SHP77 treated with DMSO at 0.1 percent for 48 hours (cell line): ENCODE measurements at regions not wholly inside any gene's neighbourhood (a gene's known extent, or its start where the extent isn't known, plus 50 kb on each side); places are given as distances from the start of the nearest gene placed in this dataset.

Experiments used
- DNase-seq: peaks from one replicate; lab custom pipeline; 2025; lab: John Stamatoyannopoulos, UW

DNA sequence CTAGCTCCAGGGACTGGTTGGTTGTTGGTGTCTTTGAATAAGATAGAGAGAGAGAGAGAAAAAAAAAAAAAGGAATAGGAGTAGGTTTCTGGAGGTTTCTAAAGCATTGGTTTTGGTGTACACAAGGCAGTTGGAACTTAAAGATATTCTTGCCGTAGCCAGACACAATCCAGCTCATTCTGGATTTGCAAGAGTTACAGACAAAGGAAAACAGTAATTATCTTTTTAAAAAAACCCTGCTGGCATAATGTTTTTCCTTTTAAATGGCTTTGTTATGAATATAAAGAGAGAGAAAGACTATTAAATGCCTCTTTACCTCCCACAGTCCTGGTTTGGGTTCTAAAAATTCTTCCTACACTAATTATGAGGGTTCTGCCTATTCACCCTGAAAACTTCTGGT, 120.4 kb upstream of the RAG2 start:
- no peak for DNase-seq

DNA sequence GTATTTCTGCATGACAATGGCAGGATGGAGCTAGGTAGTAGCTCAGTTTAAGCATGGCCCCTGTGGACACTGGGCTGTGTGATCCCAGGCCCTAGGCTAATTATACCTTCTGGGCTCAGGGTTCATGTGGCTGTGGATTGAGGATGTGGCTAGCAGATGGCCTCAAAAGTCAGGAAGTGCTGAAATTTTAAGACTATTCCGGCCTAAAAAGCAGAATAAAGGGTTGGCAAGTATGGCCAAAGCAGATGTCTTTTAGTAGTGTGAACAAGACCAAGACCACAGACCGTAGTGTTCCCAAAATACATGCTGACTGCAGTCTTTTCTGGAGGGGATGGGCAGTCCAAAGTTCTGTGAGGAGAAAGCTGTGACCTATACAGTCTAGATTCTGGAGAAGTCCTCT, 115.7 kb upstream of the RAG2 start:
- no peak for DNase-seq

DNA sequence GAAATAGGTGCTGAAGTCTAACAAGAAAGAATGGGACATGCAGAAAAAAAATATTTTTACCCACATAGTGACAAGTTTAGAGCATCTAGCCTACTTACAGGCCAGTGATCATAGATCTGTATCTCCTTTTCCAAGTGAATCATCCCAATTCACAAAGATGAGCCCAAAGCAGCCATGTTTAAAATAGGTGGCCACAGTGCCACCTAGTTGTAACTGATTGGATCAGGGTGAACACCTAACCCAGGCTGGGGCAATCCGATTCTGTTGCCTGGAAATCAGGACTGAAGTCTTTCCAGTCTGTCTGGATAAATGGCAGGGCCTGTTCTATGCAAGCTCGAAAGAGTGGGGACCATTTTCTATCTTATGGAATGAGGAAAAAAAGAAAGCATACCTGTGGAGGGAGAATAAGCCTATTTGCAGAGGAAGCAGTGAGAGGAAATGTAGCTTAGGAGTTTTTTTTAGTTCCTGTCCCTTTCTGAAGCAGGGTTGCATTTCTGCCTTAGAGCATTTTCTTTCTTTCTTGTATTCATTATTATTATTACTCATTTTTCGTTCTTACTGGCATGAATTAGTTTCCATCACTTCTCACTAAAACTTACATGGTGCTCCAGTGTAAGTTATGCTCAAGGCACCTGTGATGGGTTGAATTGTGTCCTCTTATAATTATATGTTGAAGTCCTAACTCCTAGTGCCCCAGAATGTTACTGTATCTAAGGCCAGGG, 113.2 kb upstream of the RAG2 start:
- no peak for DNase-seq
